Mesenchymal stem cell (in vitro differentiated cells and primary cell): ENCODE measurements at regions not wholly inside any gene's neighbourhood (a gene's known extent, or its start where the extent isn't known, plus 50 kb on each side); places are given as distances from the start of the nearest gene placed in this dataset.

Experiments
- DNase-seq: peaks from one replicate; pipeline ENCODE4 v3.0.0-alpha.2; 2013
- H2AFZ ChIP-seq: one replicate; pipeline ENCODE4 v1.6.1; 2013; ENCODE audit warnings: low read depth, mild to moderate bottlenecking, control low read depth, inconsistent platforms, low read length, moderate library complexity
- H2AK5ac ChIP-seq: 2 replicates; pipeline ENCODE4 v1.6.1; 2013; ENCODE audit warnings: low read length, moderate library complexity, mild to moderate bottlenecking, inconsistent platforms; ENCODE audit not compliant: severe bottlenecking
- H2BK120ac ChIP-seq: one replicate; pipeline ENCODE4 v1.6.1; 2013; ENCODE audit warnings: low read depth, mild to moderate bottlenecking, inconsistent platforms, low read length, moderate library complexity
- H2BK12ac ChIP-seq, 2 experiments: one replicate each; pipeline ENCODE4 v1.6.1; 2013; ENCODE audit warnings: inconsistent platforms in 2 of 2, low read length in 2 of 2, mild to moderate bottlenecking in 2 of 2, moderate library complexity in 2 of 2, control low read depth in 1 of 2
- H2BK15ac ChIP-seq: one replicate; pipeline ENCODE4 v1.6.1; 2013; ENCODE audit warnings: mild to moderate bottlenecking, low read depth, inconsistent platforms; ENCODE audit not compliant: poor library complexity, severe bottlenecking
- H2BK5ac ChIP-seq: 2 replicates; pipeline ENCODE4 v1.6.1; 2013; ENCODE audit warnings: low read depth, mild to moderate bottlenecking, low read length, control low read depth, inconsistent platforms; ENCODE audit not compliant: poor library complexity, severe bottlenecking
- H3K14ac ChIP-seq, 2 experiments: one replicate each; pipeline ENCODE4 v1.6.1; 2013; ENCODE audit warnings: inconsistent platforms in 2 of 2, low read length in 2 of 2, control low read depth in 1 of 2, mild to moderate bottlenecking in 1 of 2, moderate library complexity in 1 of 2
- H3K18ac ChIP-seq, 2 experiments: one replicate each; pipeline ENCODE4 v1.6.1; 2013; ENCODE audit warnings: inconsistent platforms in 2 of 2, low read length in 2 of 2, control low read depth in 1 of 2, low read depth in 1 of 2, mild to moderate bottlenecking in 1 of 2
- H3K23ac ChIP-seq, 2 experiments: one replicate each; pipeline ENCODE4 v1.6.1; 2013; ENCODE audit warnings: inconsistent platforms in 2 of 2, low read length in 2 of 2, mild to moderate bottlenecking in 2 of 2, moderate library complexity in 2 of 2, control low read depth in 1 of 2
- H3K27ac ChIP-seq: 2 replicates; pipeline ENCODE4 v1.5.1; 2013; ENCODE audit warnings: mild to moderate bottlenecking, moderate library complexity, low read length, control low read depth, inconsistent platforms; ENCODE audit not compliant: poor library complexity, severe bottlenecking
- H3K27me3 ChIP-seq, 2 experiments: 2 replicates each; pipeline versions ENCODE4 v1.6.1 to v1.7.0; 2013; ENCODE audit warnings: low read length in 2 of 2, mild to moderate bottlenecking in 2 of 2, moderate library complexity in 2 of 2, control low read depth in 1 of 2, inconsistent platforms in 1 of 2; ENCODE audit not compliant: control insufficient read depth in 1 of 2, insufficient read depth in 1 of 2
- H3K36me3 ChIP-seq, 2 experiments: 2 replicates each; pipeline versions ENCODE4 v1.6.1 to v1.7.0; 2013; ENCODE audit warnings: low read length in 2 of 2, control low read depth in 1 of 2, inconsistent platforms in 1 of 2, low read depth in 1 of 2, mild to moderate bottlenecking in 1 of 2; ENCODE audit not compliant: insufficient read depth in 2 of 2, control insufficient read depth in 1 of 2
- H3K4ac ChIP-seq, 2 experiments: one replicate each; pipeline ENCODE4 v1.6.1; 2013; ENCODE audit warnings: inconsistent platforms in 2 of 2, low read length in 2 of 2, mild to moderate bottlenecking in 2 of 2, moderate library complexity in 2 of 2, control low read depth in 1 of 2, low read depth in 1 of 2
- H3K4me1 ChIP-seq: 2 replicates; pipeline ENCODE4 v1.6.1; 2013; ENCODE audit warnings: low read depth, low read length, control low read depth; ENCODE audit not compliant: control insufficient read depth, insufficient read depth
- H3K4me2 ChIP-seq: 2 replicates; pipeline ENCODE4 v1.6.1; 2013; ENCODE audit warnings: low read length, mild to moderate bottlenecking, inconsistent platforms; ENCODE audit not compliant: poor library complexity, severe bottlenecking
- H3K4me3 ChIP-seq, 2 experiments: 2 replicates each; pipeline versions ENCODE4 v1.5.1 to v1.7.0; 2013; ENCODE audit warnings: low read length in 2 of 2, mild to moderate bottlenecking in 2 of 2, control low read depth in 1 of 2, low read depth in 1 of 2; ENCODE audit not compliant: insufficient read depth in 1 of 2
- H3K79me1 ChIP-seq: replicated peaks from 2 replicates; pipeline ENCODE4 v1.6.1; 2013; ENCODE audit warnings: mild to moderate bottlenecking, control low read depth, low read length, inconsistent platforms; ENCODE audit not compliant: poor library complexity, severe bottlenecking
- H3K9ac ChIP-seq: 2 replicates; pipeline ENCODE4 v1.7.0; 2013; ENCODE audit warnings: mild to moderate bottlenecking, low read length, moderate library complexity
- H3K9me3 ChIP-seq: 2 replicates; pipeline ENCODE4 v1.7.0; 2013; ENCODE audit warnings: mild to moderate bottlenecking, low read length; ENCODE audit not compliant: control insufficient read depth
- H4K8ac ChIP-seq: one replicate; pipeline ENCODE4 v1.6.1; 2013; ENCODE audit warnings: inconsistent platforms, mild to moderate bottlenecking, low read length, moderate library complexity
- H4K91ac ChIP-seq: one replicate; pipeline ENCODE4 v1.6.1; 2013; ENCODE audit warnings: mild to moderate bottlenecking, low read length, inconsistent platforms
- WGBS: methylation state at CpG from one replicate; pipeline ENCODE4 v1.1.7; 2013; ENCODE audit warnings: mixed read lengths; 5-methylcytosine and 5-hydroxymethylcytosine counted together

DNA sequence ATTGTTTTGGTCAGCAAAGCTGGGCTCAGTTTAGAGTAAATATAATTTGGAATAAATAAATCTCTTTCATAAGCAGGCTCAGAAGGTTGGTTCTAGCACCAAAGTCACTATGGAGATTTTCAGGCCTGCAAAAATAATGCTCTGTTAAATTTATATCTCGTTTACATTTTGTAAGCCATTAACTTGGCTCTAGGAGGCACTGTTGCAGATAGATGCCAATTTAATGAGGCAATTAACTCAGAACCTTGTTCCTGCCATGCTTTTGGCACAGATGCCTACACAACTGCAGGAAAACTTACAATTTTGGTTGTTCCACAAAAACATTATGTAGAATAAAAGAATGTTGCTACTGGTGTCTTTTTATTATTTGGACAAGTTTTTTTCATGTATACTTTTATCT is 428.1 kb downstream of the FLRT2 start:
- H3K9ac ChIP-seq: no peak overlapping the region
- H3K4me1 ChIP-seq: no peaks in the 10 kb centered on the region
- H2BK12ac ChIP-seq: no peak overlapping the region
- no peak overlapping the region for H2AK5ac ChIP-seq
- H3K23ac ChIP-seq: no peak overlapping the region
- H3K79me1 ChIP-seq: no peaks in the 10 kb centered on the region
- H4K91ac ChIP-seq: no peak overlapping the region
- no peak overlapping the region for H2AFZ ChIP-seq
- no peak overlapping the region for H3K4me3 ChIP-seq
- no peak overlapping the region for H2BK5ac ChIP-seq
- H3K4me2 ChIP-seq: no peak overlapping the region
- H3K14ac ChIP-seq: no peak overlapping the region
- H2BK15ac ChIP-seq: no peak overlapping the region
- DNase-seq: no peak
- H2BK120ac ChIP-seq: no peak overlapping the region
- H4K8ac ChIP-seq: no peak overlapping the region
- no peak overlapping the region for H3K18ac ChIP-seq
- no peaks in the 10 kb centered on the region for H3K9me3 ChIP-seq
- H3K36me3 ChIP-seq: no peaks in the 10 kb centered on the region
- WGBS: 83% methylated on average over 1 of the region's 1 CpG
- H3K27ac ChIP-seq: no peak overlapping the region
- H3K27me3 ChIP-seq: no peaks in the 10 kb centered on the region
- no peak overlapping the region for H3K4ac ChIP-seq

DNA sequence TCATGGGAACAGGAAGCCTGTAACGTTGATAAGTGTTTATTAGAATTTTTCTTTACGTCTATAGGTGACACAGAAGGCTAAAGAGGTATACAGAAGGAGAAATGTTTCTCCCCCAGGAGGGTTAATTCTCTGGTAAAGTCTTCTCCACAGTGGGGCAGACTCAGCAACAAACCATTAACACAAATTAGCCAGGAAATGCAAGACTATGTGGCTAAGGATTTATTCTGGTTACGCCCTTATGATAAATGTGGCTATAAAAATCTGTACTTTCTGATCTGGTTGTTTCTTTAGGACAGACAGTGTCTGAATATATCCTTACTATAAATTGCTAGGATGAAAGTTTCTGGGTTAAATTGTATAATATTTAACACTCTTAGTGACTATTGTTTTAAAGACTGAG is 423.3 kb downstream of the FLRT2 start:
- H3K27ac ChIP-seq: no peak overlapping the region
- no peaks in the 10 kb centered on the region for H3K36me3 ChIP-seq
- H3K27me3 ChIP-seq: no peaks in the 10 kb centered on the region
- H4K8ac ChIP-seq: no peak overlapping the region
- no peak overlapping the region for H2BK15ac ChIP-seq
- H3K4me2 ChIP-seq: no peak overlapping the region
- H4K91ac ChIP-seq: no peak overlapping the region
- no peaks in the 10 kb centered on the region for H3K9me3 ChIP-seq
- no peak overlapping the region for H3K18ac ChIP-seq
- H3K23ac ChIP-seq: no peak overlapping the region
- H2AFZ ChIP-seq: no peak overlapping the region
- no peak overlapping the region for H2BK12ac ChIP-seq
- no peak overlapping the region for H3K4ac ChIP-seq
- no peaks in the 10 kb centered on the region for H3K79me1 ChIP-seq
- no peak overlapping the region for H3K9ac ChIP-seq
- WGBS: 85% methylated on average over 2 of the region's 3 CpGs
- H2AK5ac ChIP-seq: no peak overlapping the region
- no peak overlapping the region for H3K4me3 ChIP-seq
- no peak overlapping the region for H3K14ac ChIP-seq
- H3K4me1 ChIP-seq: no peaks in the 10 kb centered on the region
- no peak overlapping the region for H2BK120ac ChIP-seq
- DNase-seq: no peak
- no peak overlapping the region for H2BK5ac ChIP-seq

DNA sequence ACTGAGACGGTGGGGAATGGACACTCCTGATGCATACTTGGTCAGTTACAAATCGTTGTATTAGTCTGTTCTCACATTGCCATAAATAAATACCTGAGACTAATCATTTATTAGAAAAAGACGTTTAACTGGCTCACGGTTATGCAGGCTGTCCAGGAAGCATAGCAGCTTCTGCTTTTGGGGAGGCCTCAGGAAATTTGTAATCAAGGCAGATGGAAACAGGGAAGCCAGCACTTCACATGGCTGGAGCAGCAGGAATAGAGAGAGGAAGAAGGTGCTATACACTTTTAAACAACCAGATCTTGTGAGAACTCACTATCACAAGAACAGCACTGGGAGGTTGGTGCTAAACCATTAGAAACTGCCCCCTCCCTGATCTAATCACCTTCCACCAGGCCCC is 418.2 kb downstream of the FLRT2 start:
- H4K8ac ChIP-seq: no peak overlapping the region

DNA sequence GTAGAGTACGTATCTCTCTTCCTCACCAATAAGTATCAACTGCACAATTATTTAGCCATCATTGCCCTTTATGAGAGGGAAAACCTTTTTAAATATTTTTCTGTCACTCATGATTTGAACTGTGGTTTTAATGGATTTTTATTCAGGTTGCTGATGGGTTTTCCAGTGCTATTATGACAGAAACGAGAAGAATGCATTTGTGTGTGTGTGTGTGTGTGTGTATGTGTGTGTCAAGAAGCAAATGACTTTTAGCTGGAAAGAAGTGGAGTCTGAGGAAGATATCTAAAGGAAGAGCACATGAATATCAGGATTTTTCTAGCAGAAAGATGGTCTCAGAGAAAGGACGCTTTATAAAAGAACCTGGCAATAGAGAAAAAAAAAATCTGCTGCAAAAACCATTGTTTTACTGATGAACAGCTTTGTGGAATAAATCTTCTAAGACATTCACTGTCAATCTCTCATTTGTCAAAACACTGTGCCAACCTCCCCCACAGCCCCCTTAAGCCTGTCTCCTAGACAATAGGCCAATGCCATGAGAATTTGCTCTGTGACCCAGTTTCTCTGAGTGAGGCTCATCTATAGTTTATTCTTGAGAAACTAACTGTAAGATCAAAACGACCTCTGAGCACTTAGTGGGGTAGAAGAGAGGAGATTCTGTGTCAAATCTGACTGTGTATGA is 417.7 kb downstream of the FLRT2 start:
- Histone ChIP-seq H4K91ac (no peak overlapping the region), H3K27ac (no peak overlapping the region), H3K36me3 (no peaks in the 10 kb centered on the region), H3K14ac (no peak overlapping the region), H3K9me3 (no peaks in the 10 kb centered on the region), H3K23ac (no peak overlapping the region), H3K18ac (no peak overlapping the region), H3K4me1 (no peaks in the 10 kb centered on the region), H3K27me3 (no peaks in the 10 kb centered on the region), H2BK120ac (no peak overlapping the region), H3K4me2 (no peak overlapping the region), H3K4me3 (no peak overlapping the region), H3K4ac (no peak overlapping the region), H3K9ac (no peak overlapping the region), H4K8ac (no peak overlapping the region), H2BK15ac (no peak overlapping the region), H3K79me1 (no peaks in the 10 kb centered on the region), H2BK12ac (no peak overlapping the region), H2AFZ (no peak overlapping the region), H2AK5ac (no peak overlapping the region), H2BK5ac (no peak overlapping the region)
- DNase-seq: no peak
- WGBS: 57% methylated on average over 2 of the region's 4 CpGs

More for the DNA sequence above, 418.2 kb downstream of the FLRT2 start:
- no peak overlapping the region for H3K18ac ChIP-seq
- no peak overlapping the region for H3K4ac ChIP-seq
- no peak overlapping the region for H3K4me2 ChIP-seq
- no peak overlapping the region for H2BK120ac ChIP-seq
- no peaks in the 10 kb centered on the region for H3K9me3 ChIP-seq
- no peak overlapping the region for H2BK15ac ChIP-seq
- H3K23ac ChIP-seq: no peak overlapping the region
- no peak overlapping the region for H3K4me3 ChIP-seq
- H2BK12ac ChIP-seq: no peak overlapping the region
- H2AK5ac ChIP-seq: no peak overlapping the region
- H3K14ac ChIP-seq: no peak overlapping the region
- no peaks in the 10 kb centered on the region for H3K27me3 ChIP-seq
- H2BK5ac ChIP-seq: no peak overlapping the region
- no peak overlapping the region for H4K91ac ChIP-seq
- H3K4me1 ChIP-seq: no peaks in the 10 kb centered on the region
- H3K79me1 ChIP-seq: no peaks in the 10 kb centered on the region
- no peak overlapping the region for H2AFZ ChIP-seq
- H3K9ac ChIP-seq: no peak overlapping the region
- DNase-seq: no peak
- WGBS: 76% methylated on average over 3 of the region's 4 CpGs
- no peaks in the 10 kb centered on the region for H3K36me3 ChIP-seq
- no peak overlapping the region for H3K27ac ChIP-seq
